ENCODE measurements at regions not wholly inside any gene's neighbourhood (a gene's known extent, or its start where the extent isn't known, plus 50 kb on each side); places are given as distances from the start of the nearest gene placed in this dataset.

DNA sequence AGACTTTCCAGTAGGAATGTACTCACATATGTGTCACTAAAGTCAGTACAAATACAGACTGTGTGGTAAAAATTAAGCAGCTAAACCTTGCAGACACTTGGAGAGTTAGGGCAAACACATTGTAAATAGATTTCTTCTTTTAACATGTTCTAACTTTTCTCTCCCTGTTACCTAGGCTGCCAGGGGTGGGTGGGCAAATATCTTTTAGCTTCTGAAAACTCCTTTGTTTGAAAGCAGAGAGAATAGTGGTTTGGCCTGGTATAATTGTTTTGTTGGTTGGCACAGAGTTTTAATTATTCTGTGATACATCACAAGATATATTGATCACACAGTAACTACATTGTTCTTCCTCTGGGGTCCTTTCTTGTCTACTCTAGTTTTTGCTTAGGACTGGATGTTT is 289.8 kb upstream of the DACH1 start:
- no peak for TF ChIP-seq POLR2A (IDR thresholded peaks at IDR 0.05)
- TF ChIP-seq, protein P1, sequence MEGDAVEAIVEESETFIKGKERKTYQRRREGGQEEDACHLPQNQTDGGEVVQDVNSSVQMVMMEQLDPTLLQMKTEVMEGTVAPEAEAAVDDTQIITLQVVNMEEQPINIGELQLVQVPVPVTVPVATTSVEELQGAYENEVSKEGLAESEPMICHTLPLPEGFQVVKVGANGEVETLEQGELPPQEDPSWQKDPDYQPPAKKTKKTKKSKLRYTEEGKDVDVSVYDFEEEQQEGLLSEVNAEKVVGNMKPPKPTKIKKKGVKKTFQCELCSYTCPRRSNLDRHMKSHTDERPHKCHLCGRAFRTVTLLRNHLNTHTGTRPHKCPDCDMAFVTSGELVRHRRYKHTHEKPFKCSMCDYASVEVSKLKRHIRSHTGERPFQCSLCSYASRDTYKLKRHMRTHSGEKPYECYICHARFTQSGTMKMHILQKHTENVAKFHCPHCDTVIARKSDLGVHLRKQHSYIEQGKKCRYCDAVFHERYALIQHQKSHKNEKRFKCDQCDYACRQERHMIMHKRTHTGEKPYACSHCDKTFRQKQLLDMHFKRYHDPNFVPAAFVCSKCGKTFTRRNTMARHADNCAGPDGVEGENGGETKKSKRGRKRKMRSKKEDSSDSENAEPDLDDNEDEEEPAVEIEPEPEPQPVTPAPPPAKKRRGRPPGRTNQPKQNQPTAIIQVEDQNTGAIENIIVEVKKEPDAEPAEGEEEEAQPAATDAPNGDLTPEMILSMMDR (IDR thresholded peaks at IDR 0.05): no peak

Data from adrenal gland (tissue), 5 donors.